Rectal smooth muscle tissue (tissue), 1 donor: ENCODE measurements at regions not wholly inside any gene's neighbourhood (a gene's known extent, or its start where the extent isn't known, plus 50 kb on each side); places are given as distances from the start of the nearest gene placed in this dataset.

Experiments used
- H3K27ac ChIP-seq: one replicate; pipeline ENCODE4 v1.7.0; 2013; ENCODE audit warnings: low read depth, low read length, inconsistent platforms
- H3K27me3 ChIP-seq: one replicate; pipeline ENCODE4 v1.7.0; 2013; ENCODE audit warnings: low read length; ENCODE audit not compliant: control insufficient read depth, insufficient read depth
- H3K36me3 ChIP-seq: one replicate; pipeline ENCODE4 v1.7.0; 2013; ENCODE audit warnings: low read length; ENCODE audit not compliant: control insufficient read depth, insufficient read depth
- H3K4me1 ChIP-seq: one replicate; pipeline ENCODE4 v1.7.0; 2013; ENCODE audit warnings: low read length; ENCODE audit not compliant: control insufficient read depth, insufficient read depth
- H3K4me3 ChIP-seq: one replicate; pipeline ENCODE4 v1.7.0; 2013; ENCODE audit warnings: low read length
- H3K9ac ChIP-seq: one replicate; pipeline ENCODE4 v1.7.0; 2013; ENCODE audit warnings: low read length

- no peaks in the 10 kb centered on the region for H3K36me3 ChIP-seq
- no peaks in the 10 kb centered on the region for H3K27me3 ChIP-seq
- no peak overlapping the region for H3K9ac ChIP-seq
- H3K4me1 ChIP-seq = no peaks in the 10 kb centered on the region
- H3K4me3 ChIP-seq = no peak overlapping the region
- no peak overlapping the region for H3K27ac ChIP-seq
Measured at GRCh38 chr6:3593161-3593560, 136.3 kb upstream of the SLC22A23 start.

GRCh38 chr6:3592371-3592941 is 135.6 kb upstream of the SLC22A23 start:
- Histone ChIP-seq H3K27me3 (no peaks in the 10 kb centered on the region), H3K27ac (no peak overlapping the region), H3K9ac (no peak overlapping the region), H3K4me1 (no peaks in the 10 kb centered on the region), H3K36me3 (no peaks in the 10 kb centered on the region), H3K4me3 (no peak overlapping the region)

- no peak overlapping the region for H3K9ac ChIP-seq
- no peaks in the 10 kb centered on the region for H3K27me3 ChIP-seq
- no peak overlapping the region for H3K27ac ChIP-seq
- no peak overlapping the region for H3K4me3 ChIP-seq
- no peaks in the 10 kb centered on the region for H3K36me3 ChIP-seq
- no peaks in the 10 kb centered on the region for H3K4me1 ChIP-seq
Measured at GRCh38 chr6:3591970-3592369, 135.1 kb upstream of the SLC22A23 start.

- Histone ChIP-seq H3K9ac (no peak overlapping the region), H3K27me3 (no peaks in the 10 kb centered on the region), H3K27ac (no peak overlapping the region), H3K36me3 (no peaks in the 10 kb centered on the region), H3K4me1 (no peaks in the 10 kb centered on the region), H3K4me3 (no peak overlapping the region)
Measured at GRCh38 chr6:3587660-3588059, 130.8 kb upstream of the SLC22A23 start.

GRCh38 chr6:3585320-3585935 is 128.6 kb upstream of the SLC22A23 start:
- H3K27ac ChIP-seq = no peak overlapping the region
- no peak overlapping the region for H3K4me3 ChIP-seq
- no peak overlapping the region for H3K9ac ChIP-seq
- H3K27me3 ChIP-seq = no peaks in the 10 kb centered on the region
- H3K36me3 ChIP-seq = no peaks in the 10 kb centered on the region
- H3K4me1 ChIP-seq = no peaks in the 10 kb centered on the region

- no peak overlapping the region for H3K4me3 ChIP-seq
- H3K27ac ChIP-seq = no peak overlapping the region
- H3K36me3 ChIP-seq = no peaks in the 10 kb centered on the region
- H3K4me1 ChIP-seq = no peaks in the 10 kb centered on the region
- no peaks in the 10 kb centered on the region for H3K27me3 ChIP-seq
- H3K9ac ChIP-seq = no peak overlapping the region
Measured at GRCh38 chr6:3584606-3585005, 127.8 kb upstream of the SLC22A23 start.

GRCh38 chr6:3581469-3581868 is 124.6 kb upstream of the SLC22A23 start:
- Histone ChIP-seq H3K9ac (no peak overlapping the region), H3K36me3 (no peaks in the 10 kb centered on the region), H3K27me3 (no peaks in the 10 kb centered on the region), H3K4me1 (no peaks in the 10 kb centered on the region), H3K4me3 (no peak overlapping the region), H3K27ac (no peak overlapping the region)

GRCh38 chr6:3579652-3580175 is 122.9 kb upstream of the SLC22A23 start:
- Histone ChIP-seq H3K27ac (no peak overlapping the region), H3K4me1 (no peaks in the 10 kb centered on the region), H3K36me3 (no peaks in the 10 kb centered on the region)

GRCh38 chr6:3578981-3579380 is 122.1 kb upstream of the SLC22A23 start:
- H3K36me3 ChIP-seq = no peaks in the 10 kb centered on the region
- no peaks in the 10 kb centered on the region for H3K4me1 ChIP-seq
- H3K4me3 ChIP-seq = no peak overlapping the region
- no peak overlapping the region for H3K27ac ChIP-seq
- no peaks in the 10 kb centered on the region for H3K27me3 ChIP-seq
- no peak overlapping the region for H3K9ac ChIP-seq

More at GRCh38 chr6:3579652-3580175, 122.9 kb upstream of the SLC22A23 start:
- no peak overlapping the region for H3K4me3 ChIP-seq
- no peaks in the 10 kb centered on the region for H3K27me3 ChIP-seq
- no peak overlapping the region for H3K9ac ChIP-seq

- H3K4me3 ChIP-seq = no peak overlapping the region
- H3K27ac ChIP-seq = no peak overlapping the region
- H3K9ac ChIP-seq = no peak overlapping the region
- no peaks in the 10 kb centered on the region for H3K4me1 ChIP-seq
- no peaks in the 10 kb centered on the region for H3K27me3 ChIP-seq
- no peaks in the 10 kb centered on the region for H3K36me3 ChIP-seq
Measured at GRCh38 chr6:3577517-3577916, 120.7 kb upstream of the SLC22A23 start.

GRCh38 chr6:3575701-3576100 is 118.9 kb upstream of the SLC22A23 start:
- Histone ChIP-seq H3K4me3 (no peak overlapping the region), H3K36me3 (no peaks in the 10 kb centered on the region), H3K4me1 (no peaks in the 10 kb centered on the region), H3K9ac (no peak overlapping the region), H3K27me3 (no peaks in the 10 kb centered on the region), H3K27ac (no peak overlapping the region)

- Histone ChIP-seq H3K4me1 (no peaks in the 10 kb centered on the region), H3K27me3 (no peaks in the 10 kb centered on the region), H3K9ac (no peak overlapping the region), H3K27ac (no peak overlapping the region), H3K4me3 (no peak overlapping the region), H3K36me3 (no peaks in the 10 kb centered on the region)
Measured at GRCh38 chr6:3575166-3575565, 118.3 kb upstream of the SLC22A23 start.

GRCh38 chr6:3573670-3574069 is 116.8 kb upstream of the SLC22A23 start:
- Histone ChIP-seq H3K4me1 (peaks cover 6% of the 10 kb centered on the region), H3K27me3 (no peaks in the 10 kb centered on the region), H3K9ac (no peak overlapping the region), H3K4me3 (no peak overlapping the region), H3K36me3 (no peaks in the 10 kb centered on the region), H3K27ac (no peak overlapping the region)
